Right ventricle myocardium inferior (tissue), 1 donor: ENCODE measurements at regions not wholly inside any gene's neighbourhood (a gene's known extent, or its start where the extent isn't known, plus 50 kb on each side); places are given as distances from the start of the nearest gene placed in this dataset.
"Not testable (repeated sequence)": the region's sequence is repeated elsewhere in the genome, so short reads cannot be mapped to it uniquely, and the experiment has no call there.

ENCODE experiments used
- ATAC-seq: fragments of 200-7000 bp; cut with Tn5 transposase; one replicate; pipeline ENCODE4 v1.9.1; 2020; ENCODE audit warnings: mild to moderate bottlenecking, moderate library complexity
- DNase-seq: peaks from one replicate; pipeline ENCODE4 v3.0.0; 2021; ENCODE audit errors: missing footprints
- intact Hi-C: fragments of 100-400 bp; cut with DNase I; formaldehyde crosslinking; loops from one replicate; pipeline ENCODE4 v1.11.0; 2022
- donor health status: DM: no; HTN: yes; CAD: no; lungs with severe emphysema.

DNA sequence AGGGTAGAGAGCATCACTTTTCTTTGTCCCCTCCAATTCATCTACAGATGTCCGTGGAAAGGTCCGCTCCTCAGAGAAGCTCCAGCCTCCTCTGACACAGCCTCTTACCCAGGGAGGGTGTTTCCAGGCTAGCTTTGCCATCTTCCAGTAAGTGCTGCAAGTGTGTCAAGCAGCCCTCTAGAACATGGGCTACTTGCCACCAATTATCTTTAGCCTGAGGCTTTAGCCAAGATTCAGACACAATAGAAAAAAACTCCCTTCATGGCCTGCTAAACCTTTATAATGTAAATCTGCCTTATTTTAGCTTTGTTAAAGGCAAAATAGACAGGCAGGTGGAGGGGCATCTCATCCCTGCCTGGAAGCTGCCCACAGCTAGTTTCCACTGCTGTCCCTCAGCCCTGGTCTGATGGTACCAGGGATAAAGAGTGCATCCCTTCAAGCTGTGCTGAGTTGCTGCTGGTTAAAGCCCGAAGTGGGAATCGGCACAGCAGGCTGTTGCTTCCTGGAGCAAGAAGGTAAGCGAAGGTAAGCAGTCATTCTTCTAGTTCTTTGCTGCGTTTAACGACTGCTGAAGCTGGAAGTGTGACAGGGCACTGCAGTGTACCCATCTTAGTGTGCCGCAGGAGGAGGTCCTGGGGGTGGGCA is 190.1 kb upstream of the E2F8 start:
- ATAC-seq = no peak
- intact Hi-C loops = no loop called here
- DNase-seq = no peak

DNA sequence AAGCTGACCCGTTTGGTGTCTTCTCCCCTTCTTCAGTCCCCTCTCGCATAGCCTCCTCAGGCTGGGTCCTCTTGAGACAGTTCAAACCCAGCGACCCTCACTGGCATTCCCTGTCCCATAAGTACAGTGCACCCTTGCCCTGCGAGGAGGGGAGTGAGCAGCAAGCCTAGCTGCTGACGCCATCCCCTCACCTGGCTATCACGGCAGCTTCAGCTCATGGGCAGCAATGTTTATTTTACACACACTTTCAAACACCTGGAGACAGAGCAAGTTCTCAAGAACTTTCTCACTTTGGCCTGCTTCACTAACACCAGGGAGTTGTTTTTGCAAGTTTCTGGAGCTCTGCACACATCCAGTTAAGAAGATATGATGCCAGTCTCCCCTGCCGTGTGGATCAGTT is 189.6 kb upstream of the E2F8 start:
- no peak for ATAC-seq
- no peak for DNase-seq
- intact Hi-C loops = no loop called here

DNA sequence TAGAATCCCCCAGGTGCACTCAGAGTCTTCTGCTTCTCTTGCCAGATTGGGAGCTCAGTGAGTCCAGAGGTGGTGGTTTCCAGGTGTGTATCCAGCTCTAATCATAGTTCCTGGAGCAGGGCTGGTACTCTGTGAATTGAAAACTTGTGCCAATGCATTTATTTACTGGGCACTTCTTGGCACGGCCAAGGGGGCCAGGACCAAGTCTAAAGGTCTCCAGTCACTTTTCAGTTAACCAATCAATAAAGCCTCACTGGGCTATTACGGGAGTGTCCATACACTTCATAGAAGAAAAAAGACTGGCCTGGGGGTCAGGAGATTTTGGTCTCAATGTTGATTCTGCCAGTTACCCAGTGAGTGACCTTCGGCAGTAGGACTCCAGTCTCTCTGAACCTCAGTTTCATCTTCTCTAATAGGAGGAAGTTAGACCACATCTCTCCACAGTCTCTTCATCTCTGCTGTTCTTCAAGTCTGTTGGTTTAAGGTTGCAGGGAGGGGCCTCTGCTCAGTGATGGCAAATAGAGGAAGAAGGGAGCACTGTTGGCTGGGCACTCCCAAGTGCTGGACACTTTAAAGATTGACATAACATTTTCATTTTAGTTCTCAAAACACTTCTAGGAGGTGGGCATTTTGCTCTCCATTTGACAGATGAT is 188.5 kb upstream of the E2F8 start:
- ATAC-seq (peak; percentile 26), DNase-seq (no peak)
- intact Hi-C loops = no loop called here

DNA sequence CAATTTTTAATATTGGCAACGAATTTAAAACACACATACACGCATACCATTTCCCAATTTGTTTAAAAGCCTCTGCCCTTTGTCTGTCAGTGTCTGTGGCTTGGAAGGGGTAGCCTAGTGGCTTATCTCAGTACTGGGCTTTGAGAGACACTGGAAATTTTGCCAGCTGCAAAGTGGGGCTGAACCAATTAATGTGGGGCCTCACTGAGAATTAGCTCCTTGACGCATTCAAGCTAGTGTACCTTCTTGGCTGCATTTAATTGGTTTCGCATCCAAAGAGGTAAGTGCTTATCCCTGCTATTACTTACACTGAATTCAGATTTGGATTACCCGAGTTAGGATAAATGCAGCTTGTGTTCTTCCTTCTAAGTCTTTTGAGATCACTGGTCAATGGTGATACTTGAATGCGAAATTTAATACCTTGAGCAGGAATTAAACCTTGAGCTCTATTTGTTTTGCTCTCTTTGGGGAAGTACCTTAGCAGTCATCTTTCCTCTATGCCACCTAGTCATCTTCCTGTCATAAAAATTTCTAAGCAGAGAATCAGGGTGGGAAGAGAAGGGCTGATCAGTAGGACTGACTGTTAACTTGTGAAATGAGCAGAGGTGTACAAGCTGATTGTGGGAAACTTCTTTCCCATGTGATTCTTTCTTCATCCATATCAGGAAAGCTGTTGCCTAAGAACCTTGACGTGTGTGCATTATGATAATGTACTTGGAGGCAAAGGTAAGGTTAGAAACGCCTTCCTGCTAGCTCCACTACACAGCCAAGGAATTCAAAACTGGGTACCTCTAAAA is 187.7 kb upstream of the E2F8 start:
- intact Hi-C loops = no loop called here
- DNase-seq (no peak), ATAC-seq (no peak)

DNA sequence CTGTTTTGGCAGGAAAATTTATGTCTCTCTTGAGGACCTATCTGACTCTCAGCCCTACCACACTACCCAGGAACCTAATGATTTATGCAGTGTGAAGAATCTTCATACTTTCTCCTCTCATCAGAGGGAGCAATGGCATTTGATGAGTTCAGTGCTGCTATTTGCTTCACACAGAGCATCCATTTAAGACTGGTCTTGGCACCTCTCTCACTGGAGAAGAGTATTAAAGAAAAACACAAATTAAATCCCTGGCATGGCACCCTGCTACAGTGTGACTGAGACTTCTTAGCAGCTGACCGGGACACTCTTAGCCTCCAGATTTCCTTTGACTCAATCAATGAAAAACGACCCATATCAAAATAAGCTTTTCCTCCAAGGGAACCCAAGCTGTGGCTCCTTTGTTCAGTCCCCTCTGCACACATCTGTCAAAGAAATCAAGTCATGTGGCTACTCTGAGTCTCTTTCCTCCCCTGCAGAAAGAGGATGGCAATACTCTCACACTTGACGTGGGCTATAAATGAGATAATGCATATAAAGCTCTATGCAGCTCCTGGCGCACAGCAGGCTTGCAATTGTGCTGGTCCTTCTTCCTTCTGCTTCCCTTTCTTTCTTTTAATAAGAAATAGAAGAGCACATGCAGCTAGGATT is 186.1 kb upstream of the E2F8 start:
- intact Hi-C loops = no loop called here
- ATAC-seq = no peak
- no peak for DNase-seq

DNA sequence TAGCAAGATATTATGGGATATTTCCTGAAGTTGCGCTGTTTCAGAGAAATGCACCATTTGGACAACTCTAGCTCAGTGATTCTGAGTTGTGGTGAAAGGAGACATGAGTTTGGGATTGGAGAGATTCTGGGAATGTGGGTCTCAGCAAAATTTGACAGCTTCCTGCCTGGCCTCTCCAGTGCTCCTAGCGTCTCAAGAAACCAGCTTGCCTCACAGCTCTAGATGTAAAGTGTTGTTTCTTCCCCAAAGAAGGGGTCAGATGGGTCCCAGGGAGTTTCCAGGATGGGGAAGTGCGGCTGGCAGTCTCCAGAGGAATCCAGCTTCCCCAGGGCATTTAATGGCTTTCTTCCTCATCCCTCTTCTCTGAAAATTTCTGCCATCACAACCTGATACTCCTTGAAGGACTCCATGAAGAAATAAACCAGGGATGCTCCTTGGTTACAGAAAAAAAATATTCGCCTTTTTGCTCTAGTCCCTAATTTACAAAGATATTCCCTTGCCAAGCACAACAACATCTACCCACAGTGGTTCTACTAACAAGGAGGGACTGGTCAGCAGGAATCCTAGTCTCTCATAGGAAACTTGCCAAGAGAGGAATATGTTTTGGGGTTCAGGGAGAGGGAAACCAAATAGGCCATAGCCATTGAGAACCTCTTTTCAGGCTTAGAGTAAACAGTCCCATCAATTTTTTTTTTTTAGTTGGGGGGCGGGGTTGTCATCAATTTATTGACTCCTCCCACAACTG is 185.4 kb upstream of the E2F8 start:
- ATAC-seq (peak; percentile 37), DNase-seq (no peak)
- intact Hi-C loops = no loop called here

DNA sequence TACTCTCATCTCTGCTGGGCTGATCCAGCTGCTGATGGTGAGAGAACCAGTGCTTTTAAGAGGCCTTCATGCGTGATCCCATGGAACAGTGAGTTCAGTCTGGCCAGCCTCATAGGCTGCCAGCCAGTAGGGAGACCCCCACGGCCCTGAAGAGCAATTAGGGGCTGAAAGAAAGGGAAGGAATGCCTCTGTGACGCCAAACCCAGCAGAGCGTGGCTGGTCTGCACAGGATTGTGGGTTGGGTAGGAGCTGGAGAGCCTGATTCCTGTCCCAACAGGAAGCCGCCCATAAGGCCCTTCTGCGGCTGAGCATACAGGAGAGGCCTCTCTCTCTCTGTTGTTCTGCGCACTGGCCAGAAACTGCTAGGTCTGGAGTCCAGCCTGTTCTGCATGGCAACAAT is 181.5 kb upstream of the E2F8 start:
- ATAC-seq (no peak), DNase-seq (no peak)
- intact Hi-C loops = no loop called here

DNA sequence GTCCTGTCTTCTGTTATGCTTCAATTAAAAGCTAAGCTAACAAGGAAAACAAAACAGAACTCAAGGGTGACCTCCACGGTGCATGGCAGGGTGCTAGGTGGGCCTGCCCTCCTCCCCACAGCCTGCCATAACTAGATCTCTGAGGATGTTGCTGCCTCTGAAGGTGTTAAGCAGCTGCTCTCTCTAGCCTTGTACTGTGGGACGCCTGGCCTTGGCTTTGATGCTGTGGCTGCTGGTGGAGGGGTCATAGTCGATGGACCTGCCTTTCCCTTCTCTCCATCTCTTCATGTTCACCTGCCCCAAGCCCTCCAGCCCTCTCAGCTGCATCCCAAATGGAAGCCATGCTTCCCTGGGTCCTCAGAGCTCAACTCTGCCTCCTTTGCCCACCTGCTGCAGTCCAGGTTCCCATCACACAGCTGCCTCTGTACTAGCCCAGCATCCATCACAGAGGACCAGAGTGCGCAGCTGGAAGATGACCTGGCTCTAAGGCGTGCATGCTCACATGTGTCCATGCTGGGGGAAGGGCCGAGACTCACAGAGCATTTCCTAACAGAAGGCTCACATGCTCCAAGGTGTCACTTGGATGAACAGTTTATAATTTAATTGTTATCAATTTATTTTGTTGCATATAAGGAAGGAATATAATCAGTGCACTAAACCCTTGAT is 180.3 kb upstream of the E2F8 start:
- DNase-seq (no peak), ATAC-seq (no peak)
- intact Hi-C loops = no loop called here

DNA sequence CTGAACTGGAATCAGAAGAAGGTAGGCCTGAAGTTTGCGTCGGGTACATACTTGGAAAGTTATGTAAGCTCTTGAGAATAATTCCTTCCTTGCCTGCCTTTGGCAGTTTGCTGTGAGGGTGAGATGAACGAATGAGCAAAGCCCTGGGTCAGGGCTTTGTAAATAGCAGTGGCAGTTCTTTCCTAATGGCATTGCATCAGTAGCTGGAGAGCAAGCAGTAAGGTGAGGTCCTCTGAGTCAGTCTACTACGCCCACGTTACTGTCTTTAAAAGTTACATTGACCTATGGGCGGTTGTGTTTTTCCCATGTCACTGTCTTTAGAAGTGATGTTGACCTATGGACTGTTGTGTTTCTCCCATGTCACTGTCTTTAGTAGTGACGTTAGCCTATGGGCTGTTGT is 179.1 kb upstream of the E2F8 start:
- ATAC-seq (no peak), DNase-seq (no peak)
- intact Hi-C loops = no loop called here

DNA sequence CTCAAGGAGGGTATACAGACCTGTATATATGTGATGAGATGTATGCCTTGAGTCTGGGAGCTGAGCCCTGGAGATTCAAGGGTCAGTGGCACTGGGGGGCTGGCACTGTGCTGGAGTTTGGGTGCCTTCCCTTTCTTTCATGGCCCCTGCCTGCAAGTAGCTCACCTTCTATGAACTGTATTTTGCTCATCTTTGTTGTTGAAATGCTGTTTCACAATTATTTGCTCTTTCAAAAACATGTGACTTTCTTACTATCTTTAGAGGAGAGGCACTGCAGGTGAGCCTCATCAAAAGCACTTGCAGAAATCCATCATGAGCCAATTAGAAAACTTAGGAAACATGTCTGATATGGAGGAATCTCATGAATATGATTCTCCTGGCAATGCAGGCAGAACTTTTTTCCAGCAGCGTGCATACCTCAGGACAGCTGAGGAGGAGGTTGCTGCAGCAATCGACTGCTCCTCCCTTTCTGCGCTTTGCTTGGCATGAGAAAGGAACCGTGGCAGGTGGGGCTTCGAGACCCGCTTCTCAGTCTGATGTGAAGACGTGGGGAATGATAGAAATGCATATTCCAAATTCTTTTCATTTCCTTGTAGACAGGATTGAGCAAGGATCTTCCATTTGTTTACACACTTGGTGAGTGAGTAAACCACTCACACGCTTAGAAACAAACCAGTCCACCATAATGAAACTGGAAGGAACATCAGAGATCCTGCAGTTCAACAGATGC is 178.4 kb upstream of the E2F8 start:
- intact Hi-C loops = no loop called here
- DNase-seq = no peak
- no peak for ATAC-seq

DNA sequence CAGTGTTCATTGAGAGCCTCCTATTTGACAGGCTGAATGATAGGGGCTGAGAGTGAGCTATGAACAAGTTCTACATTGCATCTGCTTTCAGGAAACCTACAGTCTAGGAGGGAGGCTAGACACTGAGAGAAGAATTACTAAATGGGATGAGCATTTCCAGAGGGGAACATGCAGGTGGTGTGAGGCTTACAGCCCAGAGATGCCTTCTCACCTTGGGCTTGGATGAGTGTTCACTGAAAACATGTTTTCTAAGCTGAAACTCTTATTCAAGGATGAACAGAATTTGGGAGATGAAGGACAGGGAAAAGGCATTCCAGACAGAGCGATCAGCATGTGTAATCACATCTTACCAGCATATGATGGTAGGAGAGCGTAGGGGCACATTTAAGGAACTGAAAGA is 177.5 kb upstream of the E2F8 start:
- DNase-seq (no peak), ATAC-seq (no peak)
- intact Hi-C loops = no loop called here

DNA sequence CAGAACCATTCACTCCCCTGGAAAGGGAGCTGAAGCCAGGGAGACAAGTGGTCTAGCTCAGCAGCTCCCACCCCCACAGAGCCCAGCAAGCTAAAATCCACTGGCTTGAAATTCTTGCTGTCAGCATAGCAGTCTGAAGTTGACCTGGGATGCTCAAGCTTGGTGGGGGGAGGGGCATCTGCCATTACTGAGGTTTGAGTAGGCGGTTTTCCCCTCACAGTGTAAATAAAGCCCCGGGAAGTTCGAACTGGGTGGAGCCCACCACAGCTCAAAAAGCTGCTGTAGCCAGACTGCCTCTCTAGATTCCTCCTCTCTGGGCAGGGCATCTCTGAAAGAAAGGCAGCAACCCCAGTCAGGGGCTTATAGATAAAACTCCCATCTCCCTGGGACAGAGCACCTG is 171.3 kb upstream of the E2F8 start:
- intact Hi-C loops, ATAC-seq, DNase-seq: not testable (repeated sequence)

DNA sequence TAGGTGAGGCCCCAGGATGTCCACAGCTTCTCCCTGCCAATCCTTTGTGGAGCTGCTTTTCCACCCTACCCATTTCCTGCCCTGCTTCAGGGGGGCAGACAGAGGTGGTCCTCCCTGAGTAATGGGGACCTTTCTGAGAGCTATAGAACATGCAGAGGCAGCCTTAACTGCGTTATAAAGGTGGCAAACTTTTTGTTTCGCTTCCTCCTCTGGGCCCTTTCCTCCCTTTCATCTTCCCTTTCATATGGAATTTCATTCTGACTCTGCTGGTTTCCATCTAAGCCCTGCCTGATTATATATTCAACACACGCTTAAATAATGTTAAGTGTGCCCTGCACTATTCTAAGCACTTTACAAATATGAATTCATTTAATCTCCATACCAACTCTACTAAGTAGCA is 169.3 kb upstream of the E2F8 start:
- DNase-seq = no peak
- ATAC-seq = no peak
- intact Hi-C loops = no loop called here

DNA sequence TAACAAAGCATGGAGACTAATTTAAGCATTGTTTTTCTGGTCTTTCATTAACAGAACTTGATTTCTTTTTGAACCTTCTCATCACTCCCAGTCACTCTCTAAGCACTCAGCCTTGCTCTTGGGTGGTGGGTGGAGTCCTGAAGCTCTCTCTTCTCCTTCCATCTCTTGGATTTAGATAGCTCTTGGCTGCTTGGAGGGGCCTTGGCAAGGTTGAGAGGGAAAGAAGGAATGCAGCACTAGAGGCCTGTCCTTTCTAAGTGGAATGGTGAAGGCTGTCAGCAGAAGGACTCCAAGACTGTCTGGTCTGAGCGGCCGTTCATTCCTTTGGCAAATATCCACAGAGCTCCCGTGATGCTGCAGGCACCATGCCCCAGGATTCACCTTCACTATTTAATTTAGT is 168.6 kb upstream of the E2F8 start:
- ATAC-seq = peak; percentile 28
- DNase-seq = no peak
- intact Hi-C loops = no loop called here

DNA sequence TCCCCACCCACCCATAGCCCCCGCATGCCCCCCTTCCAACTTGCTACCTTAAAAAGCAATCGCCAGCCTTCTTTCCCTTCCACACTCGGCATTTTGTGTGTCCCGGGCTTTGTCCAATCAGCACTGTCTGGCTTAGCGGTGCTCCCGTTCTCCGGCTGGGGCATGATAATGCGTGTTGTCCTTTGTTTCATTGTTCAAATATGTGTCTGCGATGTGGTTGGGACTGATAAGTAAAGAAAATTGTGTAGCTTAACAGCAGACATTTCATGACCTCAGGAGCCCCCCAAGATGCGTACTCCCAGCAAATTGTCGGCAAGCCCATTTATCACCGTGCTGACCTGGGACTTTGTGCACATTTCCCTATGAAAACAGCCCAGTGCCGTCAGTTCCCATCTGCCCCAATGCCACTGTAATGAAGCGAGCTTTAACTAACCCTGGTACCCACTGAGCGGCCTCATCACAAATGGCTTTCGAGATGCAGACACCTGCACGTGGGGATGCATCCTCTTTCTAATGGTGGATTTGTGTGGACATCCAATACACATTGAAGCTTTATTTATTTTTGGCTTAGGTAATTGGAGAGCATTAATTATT is 167.0 kb upstream of the E2F8 start:
- intact Hi-C loops = no loop called here
- no peak for DNase-seq
- ATAC-seq = no peak

DNA sequence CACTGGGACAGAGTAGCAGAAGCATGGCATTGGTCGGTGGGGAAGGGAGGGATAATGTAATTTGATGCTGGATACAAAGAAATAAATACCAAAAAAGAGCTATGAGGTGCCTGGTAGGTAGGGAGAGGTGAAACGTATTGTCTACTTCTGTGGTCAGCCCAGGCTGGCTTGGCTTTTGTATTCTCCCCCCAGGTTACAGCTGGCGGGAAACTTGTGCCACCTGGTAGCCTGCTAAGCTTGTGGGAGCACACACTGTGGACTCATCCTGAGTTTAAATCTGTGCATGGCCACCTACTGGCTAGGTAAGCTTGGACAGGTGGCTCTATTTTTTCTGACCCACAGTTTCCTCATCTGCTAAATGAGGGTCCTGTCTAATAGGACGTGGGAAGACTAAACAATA is 165.2 kb upstream of the E2F8 start:
- no peak for DNase-seq
- ATAC-seq = no peak
- intact Hi-C loops = no loop called here

DNA sequence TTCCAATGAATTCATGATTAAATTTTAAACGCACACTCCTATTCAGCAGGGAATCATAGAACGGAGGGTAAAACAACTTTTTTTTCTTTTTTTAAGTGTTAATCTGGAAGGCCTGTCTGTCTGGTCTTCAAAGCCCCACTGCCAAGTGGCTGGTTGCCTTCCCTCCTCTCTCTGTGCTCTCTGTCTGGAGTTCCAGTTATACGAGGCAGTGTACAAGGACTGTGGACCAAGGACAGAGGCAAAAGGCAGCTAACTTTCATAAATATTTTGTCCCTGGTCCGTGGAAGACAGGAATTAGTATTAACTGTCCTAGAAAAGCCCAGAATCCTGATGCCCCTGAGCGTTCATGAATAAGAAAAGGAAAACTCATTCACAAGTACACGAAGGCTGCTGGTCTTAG is 164.0 kb upstream of the E2F8 start:
- ATAC-seq (no peak), DNase-seq (no peak)
- intact Hi-C loops = no loop called here
